ENCODE measurements at regions not wholly inside any gene's neighbourhood (a gene's known extent, or its start where the extent isn't known, plus 50 kb on each side); places are given as distances from the start of the nearest gene placed in this dataset.
"Not testable (repeated sequence)": the region's sequence is repeated elsewhere in the genome, so short reads cannot be mapped to it uniquely, and the experiment has no call there.

GRCh38 chr14:71441126-71441525 lies 491.1 kb upstream of the RGS6 start:
- DNase-seq, result no peak

- DNase-seq, result no peak
These were observed 488.0 kb upstream of the RGS6 start for GRCh38 chr14:71444030-71444822.

GRCh38 chr14:71448431-71449315 lies 483.6 kb upstream of the RGS6 start:
- no peak for DNase-seq

GRCh38 chr14:71449316-71450055 lies 482.7 kb upstream of the RGS6 start:
- DNase-seq, result no peak

- no peak for DNase-seq
These were observed 480.7 kb upstream of the RGS6 start for GRCh38 chr14:71451501-71451900.

- no peak for DNase-seq
These were observed 479.7 kb upstream of the RGS6 start for GRCh38 chr14:71452539-71452938.

- no peak for DNase-seq
These were observed 479.2 kb upstream of the RGS6 start for GRCh38 chr14:71452987-71453386.

GRCh38 chr14:71454010-71454409 lies 478.2 kb upstream of the RGS6 start:
- no peak for DNase-seq

GRCh38 chr14:71454513-71455332 lies 477.5 kb upstream of the RGS6 start:
- no peak for DNase-seq

GRCh38 chr14:71460091-71460490 lies 472.1 kb upstream of the RGS6 start:
- no peak for DNase-seq

GRCh38 chr14:71461617-71462016 lies 470.6 kb upstream of the RGS6 start:
- not testable (repeated sequence) for DNase-seq

GRCh38 chr14:71463807-71464206 lies 468.4 kb upstream of the RGS6 start:
- DNase-seq, result no peak

GRCh38 chr14:71464840-71465239 lies 467.4 kb upstream of the RGS6 start:
- no peak for DNase-seq

- DNase-seq, result no peak
These were observed 466.9 kb upstream of the RGS6 start for GRCh38 chr14:71465316-71465715.

- DNase-seq, result no peak
These were observed 466.0 kb upstream of the RGS6 start for GRCh38 chr14:71466251-71466650.

GRCh38 chr14:71466946-71467345 lies 465.3 kb upstream of the RGS6 start:
- DNase-seq, result no peak

GRCh38 chr14:71467361-71467811 lies 464.8 kb upstream of the RGS6 start:
- DNase-seq, result no peak

- DNase-seq, result no peak
These were observed 463.5 kb upstream of the RGS6 start for GRCh38 chr14:71468701-71469100.

- DNase-seq, result no peak
These were observed 462.4 kb upstream of the RGS6 start for GRCh38 chr14:71469643-71470335.

GRCh38 chr14:71471634-71472355 lies 460.4 kb upstream of the RGS6 start:
- no peak for DNase-seq
